Calu3 (cell line): ENCODE measurements at regions not wholly inside any gene's neighbourhood (a gene's known extent, or its start where the extent isn't known, plus 50 kb on each side); places are given as distances from the start of the nearest gene placed in this dataset.

Experiments
- BruUV-seq: library from RNA; stranded (reverse); fragments of 400-500 nt; replicated peaks from 2 replicates; lab custom pipeline; 2021; lab: Mats Ljungman, UMichigan
- CTCF ChIA-PET: fragments of 300-600 bp; sonication (Branson Sonifier 250); formaldehyde crosslinking; loops from one replicate; lab custom pipeline; 2022; ENCODE audit warnings: antibody characterized with exemption; lab: Charles Lee
- DNase-seq: peaks from one replicate; pipeline ENCODE4 v3.0.0; 2022
- H3K27ac Mint-ChIP-seq: one replicate; pipeline ENCODE4 v1.8.0; 2022; ENCODE audit warnings: mixed read lengths; ENCODE audit not compliant: unreplicated experiment
- H3K27me3 Mint-ChIP-seq: one replicate; pipeline ENCODE4 v1.8.0; 2022; ENCODE audit warnings: mixed read lengths; ENCODE audit not compliant: unreplicated experiment
- H3K36me3 Mint-ChIP-seq: one replicate; pipeline ENCODE4 v1.8.0; 2022; ENCODE audit warnings: mild to moderate bottlenecking, moderate library complexity, mixed read lengths; ENCODE audit not compliant: insufficient read depth, unreplicated experiment
- H3K4me1 Mint-ChIP-seq: one replicate; pipeline ENCODE4 v1.8.0; 2022; ENCODE audit warnings: mild to moderate bottlenecking, low read depth, mixed read lengths; ENCODE audit not compliant: unreplicated experiment
- H3K4me3 Mint-ChIP-seq: one replicate; pipeline ENCODE4 v1.8.0; 2022; ENCODE audit warnings: mild to moderate bottlenecking, low read depth, moderate library complexity, mixed read lengths; ENCODE audit not compliant: unreplicated experiment
- H3K9me3 Mint-ChIP-seq: one replicate; pipeline ENCODE4 v1.8.0; 2022; ENCODE audit warnings: low read depth, mixed read lengths; ENCODE audit not compliant: unreplicated experiment
- CTCF ChIP-seq: fragments of 200-600 bp; IDR thresholded peaks from one replicate; pipeline ENCODE4 v1.8.0; 2022; ENCODE audit warnings: antibody characterized with exemption; ENCODE audit not compliant: unreplicated experiment
- intact Hi-C: fragments of 100-400 bp; cut with micrococcal nuclease; formaldehyde crosslinking; loops from one replicate; pipeline ENCODE4 v1.10.0; 2022; ENCODE audit not compliant: unreplicated experiment

- Mint-ChIP-seq H3K4me1 (peaks cover 34% of the 10 kb centered on the region), H3K4me3 (no peak overlapping the region), H3K9me3 (no peaks in the 10 kb centered on the region), H3K27ac (no peak overlapping the region), H3K27me3 (no peaks in the 10 kb centered on the region), H3K36me3 (peaks cover 60% of the 10 kb centered on the region)
- BruUV-seq = no TSS peak
- no peak for DNase-seq
- intact Hi-C loops = no loop called here
- CTCF ChIA-PET = no interaction called here
- TF ChIP-seq CTCF = no peak
These were observed 154.6 kb downstream of the SEC14L1 start for GRCh38 chr17:77295241-77295853.

GRCh38 chr17:77296769-77297409 lies 156.1 kb downstream of the SEC14L1 start:
- no TSS peak for BruUV-seq
- Mint-ChIP-seq H3K4me1 (peaks cover 30% of the 10 kb centered on the region), H3K36me3 (peaks cover 63% of the 10 kb centered on the region), H3K27ac (peak overlapping the region; percentile 25), H3K27me3 (no peaks in the 10 kb centered on the region), H3K4me3 (no peak overlapping the region), H3K9me3 (no peaks in the 10 kb centered on the region)
- CTCF ChIA-PET = no interaction called here
- no peak for DNase-seq
- intact Hi-C loops = no loop called here
- no peak for TF ChIP-seq CTCF

GRCh38 chr17:77297693-77298666 lies 157.2 kb downstream of the SEC14L1 start:
- Mint-ChIP-seq H3K36me3 (peaks cover 64% of the 10 kb centered on the region), H3K27ac (no peak overlapping the region), H3K4me3 (no peak overlapping the region), H3K9me3 (no peaks in the 10 kb centered on the region), H3K4me1 (peaks cover 24% of the 10 kb centered on the region), H3K27me3 (no peaks in the 10 kb centered on the region)
- no peak for TF ChIP-seq CTCF
- CTCF ChIA-PET = no interaction called here
- no TSS peak for BruUV-seq
- DNase-seq = no peak
- intact Hi-C loops = no loop called here

GRCh38 chr17:77298811-77299210 lies 158.0 kb downstream of the SEC14L1 start:
- Mint-ChIP-seq H3K27ac (no peak overlapping the region), H3K4me3 (no peak overlapping the region), H3K9me3 (no peaks in the 10 kb centered on the region)

More at GRCh38 chr17:77298811-77299210, 158.0 kb downstream of the SEC14L1 start:
- CTCF ChIA-PET = no interaction called here
- no peak for DNase-seq
- Mint-ChIP-seq H3K27me3 (no peaks in the 10 kb centered on the region), H3K36me3 (peaks cover 63% of the 10 kb centered on the region), H3K4me1 (peaks cover 25% of the 10 kb centered on the region)
- intact Hi-C loops = no loop called here
- BruUV-seq = no TSS peak
- no peak for TF ChIP-seq CTCF
